H1 (cell line): ENCODE measurements at regions not wholly inside any gene's neighbourhood (a gene's known extent, or its start where the extent isn't known, plus 50 kb on each side); places are given as distances from the start of the nearest gene placed in this dataset.

ENCODE experiments used
- CTCF ChIA-PET: fragments of 300-600 bp; sonication (Branson Sonifier 250); formaldehyde crosslinking; loops from one replicate; lab custom pipeline; 2021; ENCODE audit not compliant: partially characterized antibody; lab: Charles Lee
- POLR2A ChIA-PET: fragments of 300-600 bp; sonication (Branson Sonifier 250); formaldehyde crosslinking; loops from one replicate; lab custom pipeline; 2021; ENCODE audit warnings: inconsistent platforms; ENCODE audit not compliant: partially characterized antibody; lab: Charles Lee
- DNase-seq, 2 experiments: peaks; one replicate each; pipeline versions ENCODE4 v3.0.0 to v3.0.0-alpha.2; 2010 to 2022; ENCODE audit warnings: low spot score in 2 of 2, low read depth in 1 of 2, mixed read lengths in 1 of 2
- FAIRE-seq: peaks from 2 replicates; lab custom pipeline; 2011; peaks lifted over from hg19 to GRCh38; lab: Jason Lieb, UNC
- H2AFZ ChIP-seq: 2 replicates; pipeline ENCODE4 v1.8.1; 2012; ENCODE audit warnings: low read length, inconsistent platforms
- H2AK5ac ChIP-seq: 2 replicates; pipeline ENCODE4 v1.6.1; 2013; ENCODE audit warnings: low read depth, low read length
- H2BK120ac ChIP-seq: replicated peaks from 2 replicates; pipeline ENCODE3; 2013; ENCODE audit warnings: low read depth, low read length, inconsistent platforms
- H2BK12ac ChIP-seq: 2 replicates; pipeline ENCODE4 v1.6.1; 2013; ENCODE audit warnings: low read depth, low read length
- H2BK15ac ChIP-seq: 2 replicates; pipeline ENCODE4 v1.6.1; 2013; ENCODE audit warnings: low read length
- H2BK20ac ChIP-seq: 2 replicates; pipeline ENCODE4 v1.6.1; 2013; ENCODE audit warnings: low read length
- H2BK5ac ChIP-seq: 2 replicates; pipeline ENCODE4 v1.6.1; 2013; ENCODE audit warnings: low read depth, low read length
- H3K14ac ChIP-seq: 2 replicates; pipeline ENCODE4 v1.6.1; 2013; ENCODE audit warnings: inconsistent platforms; ENCODE audit not compliant: insufficient read length
- H3K18ac ChIP-seq: 2 replicates; pipeline ENCODE4 v1.6.1; 2013; ENCODE audit warnings: low read length; ENCODE audit errors: extremely low read depth
- H3K23ac ChIP-seq: 2 replicates; pipeline ENCODE4 v1.6.1; 2013; ENCODE audit warnings: inconsistent platforms; ENCODE audit not compliant: insufficient read length
- H3K23me2 ChIP-seq: 2 replicates; pipeline ENCODE4 v1.6.1; 2013; ENCODE audit warnings: low read depth, low read length
- H3K27ac ChIP-seq: 2 replicates; pipeline ENCODE4 v1.6.1; 2011; ENCODE audit warnings: low read depth, low read length, inconsistent platforms
- H3K27me3 ChIP-seq, 4 experiments: replicated peaks in 1 of 4; 1 replicate in 1 of 4; 2 replicates in 3 of 4; pipeline versions ENCODE4 v1.6.1 to v1.8.1; 2011 to 2013; ENCODE audit warnings: low read length in 3 of 4, mild to moderate bottlenecking in 3 of 4, inconsistent platforms in 2 of 4, mixed read lengths in 2 of 4, moderate library complexity in 1 of 4; ENCODE audit not compliant: control insufficient read depth in 3 of 4, insufficient read depth in 3 of 4; ENCODE audit errors: extremely low read depth in 1 of 4
- H3K36me3 ChIP-seq, 4 experiments: 2 replicates each; pipeline versions ENCODE4 v1.6.1 to v1.8.1; 2011 to 2013; ENCODE audit warnings: mild to moderate bottlenecking in 4 of 4, low read length in 3 of 4, moderate library complexity in 2 of 4, control low read depth in 1 of 4, inconsistent platforms in 1 of 4; ENCODE audit not compliant: insufficient read depth in 4 of 4, control insufficient read depth in 2 of 4
- H3K4ac ChIP-seq: replicated peaks from 2 replicates; pipeline ENCODE3; 2013; ENCODE audit warnings: low read length, low read depth, mixed read lengths, inconsistent platforms; ENCODE audit not compliant: insufficient read length
- H3K4me1 ChIP-seq, 4 experiments: replicated peaks in 1 of 4; 1 replicate in 1 of 4; 2 replicates in 3 of 4; pipeline versions ENCODE4 v1.6.1 to v1.8.1; 2011 to 2013; ENCODE audit warnings: low read length in 3 of 4, inconsistent platforms in 2 of 4, mixed read lengths in 1 of 4; ENCODE audit not compliant: insufficient read depth in 4 of 4, control insufficient read depth in 3 of 4
- H3K4me2 ChIP-seq, 2 experiments: 2 replicates each; pipeline versions ENCODE4 v1.6.1 to v1.8.1; 2011 to 2013; ENCODE audit warnings: low read depth in 2 of 2, low read length in 2 of 2, control low read depth in 1 of 2, inconsistent platforms in 1 of 2, mild to moderate bottlenecking in 1 of 2; ENCODE audit not compliant: insufficient read depth in 1 of 2
- H3K4me3 ChIP-seq, 4 experiments: fragments of 200-600, 300-600 bp in 1 of 4; sonication (generic), shearing (Covaris generic), sonication (Bioruptor Twin) in 1 of 4; 2 replicates each; pipeline versions ENCODE4 v1.5.1 to v1.8.1; 2011 to 2016; ENCODE audit warnings: low read length in 4 of 4, low read depth in 3 of 4, control low read depth in 2 of 4, inconsistent platforms in 2 of 4, mild to moderate bottlenecking in 2 of 4, mixed read lengths in 1 of 4, moderate library complexity in 1 of 4; ENCODE audit not compliant: insufficient read depth in 2 of 4; ENCODE audit errors: extremely low read depth in 1 of 4
- H3K56ac ChIP-seq: replicated peaks from 2 replicates; pipeline ENCODE3; 2013; ENCODE audit warnings: low read depth, mild to moderate bottlenecking, mixed read lengths, low read length, inconsistent platforms; ENCODE audit not compliant: insufficient read length
- H3K79me1 ChIP-seq: 2 replicates; pipeline ENCODE4 v1.6.1; 2013; ENCODE audit warnings: low read depth, low read length, control low read depth
- H3K79me2 ChIP-seq, 2 experiments: 2 replicates each; pipeline versions ENCODE4 v1.6.1 to v1.8.1; 2012 to 2013; ENCODE audit warnings: low read length in 2 of 2, mild to moderate bottlenecking in 2 of 2, inconsistent platforms in 1 of 2; ENCODE audit not compliant: insufficient read depth in 2 of 2, control insufficient read depth in 1 of 2
- H3K9ac ChIP-seq, 4 experiments: replicated peaks in 1 of 4; 1 replicate in 1 of 4; 2 replicates in 3 of 4; pipeline versions ENCODE4 v1.6.1 to v1.8.1; 2011 to 2013; ENCODE audit warnings: low read depth in 3 of 4, low read length in 3 of 4, control low read depth in 2 of 4, mild to moderate bottlenecking in 2 of 4, moderate library complexity in 2 of 4, inconsistent platforms in 1 of 4; ENCODE audit errors: extremely low read depth in 1 of 4
- H3K9me3 ChIP-seq, 2 experiments: 2 replicates each; pipeline versions ENCODE4 v1.6.1 to v1.8.1; 2012 to 2013; ENCODE audit warnings: mild to moderate bottlenecking in 2 of 2, moderate library complexity in 2 of 2, control low read depth in 1 of 2, inconsistent platforms in 1 of 2, low read depth in 1 of 2, low read length in 1 of 2, mixed read lengths in 1 of 2; ENCODE audit not compliant: insufficient read depth in 2 of 2
- H4K20me1 ChIP-seq, 2 experiments: replicated peaks in 1 of 2; 2 replicates each; pipeline versions ENCODE3 to v1.8.1; 2011 to 2013; ENCODE audit warnings: inconsistent platforms in 2 of 2, low read length in 2 of 2, mild to moderate bottlenecking in 1 of 2; ENCODE audit not compliant: insufficient read depth in 2 of 2, control insufficient read depth in 1 of 2
- H4K5ac ChIP-seq: 2 replicates; pipeline ENCODE4 v1.6.1; 2013; ENCODE audit warnings: low read length, low read depth, mixed read lengths, inconsistent platforms; ENCODE audit not compliant: insufficient read length
- H4K8ac ChIP-seq: 2 replicates; pipeline ENCODE4 v1.8.0; 2013; ENCODE audit warnings: mild to moderate bottlenecking, moderate library complexity, low read length, inconsistent platforms; ENCODE audit not compliant: insufficient read depth; ENCODE audit errors: extremely low read depth
- H4K91ac ChIP-seq: replicated peaks from 2 replicates; pipeline ENCODE3; 2013; ENCODE audit warnings: low read length, mixed read lengths, inconsistent platforms; ENCODE audit not compliant: insufficient read length
- GABPA ChIP-seq: IDR thresholded peaks from 2 replicates; pipeline ENCODE4 v1.6.1; 2011; ENCODE audit warnings: mild to moderate bottlenecking, low read length, moderate library complexity, borderline replicate concordance; ENCODE audit not compliant: insufficient read depth
- GTF2F1 ChIP-seq: IDR thresholded peaks from 2 replicates; pipeline ENCODE4 v1.6.1; 2012; ENCODE audit warnings: low read depth, low read length, improper control_type of control experiment, borderline replicate concordance
- HDAC2 ChIP-seq, 2 experiments: fragments of 300-600 bp in 1 of 2; sonication (generic) in 1 of 2; IDR thresholded peaks; 2 replicates each; pipeline ENCODE4 v1.6.1; 2011 to 2012; ENCODE audit warnings: low read depth in 2 of 2, low read length in 2 of 2, mild to moderate bottlenecking in 2 of 2, moderate library complexity in 2 of 2, borderline replicate concordance in 1 of 2, inconsistent platforms in 1 of 2
- KDM1A ChIP-seq: fragments of 200-600, 300-600 bp; sonication (generic); IDR thresholded peaks from 2 replicates; pipeline ENCODE4 v1.7.1; 2016; ENCODE audit warnings: mild to moderate bottlenecking, low read length, borderline replicate concordance
- KDM4A ChIP-seq: IDR thresholded peaks from one replicate; pipeline ENCODE4 v1.7.1; 2012; ENCODE audit warnings: low read depth, mild to moderate bottlenecking, moderate library complexity, low read length, inconsistent platforms; ENCODE audit not compliant: severe bottlenecking
- KDM5A ChIP-seq: fragments of 200-600 bp; IDR thresholded peaks from 2 replicates; pipeline ENCODE4 v1.7.1; 2012; ENCODE audit warnings: mild to moderate bottlenecking, low read length, inconsistent platforms, mixed read lengths
- RBBP5 ChIP-seq: IDR thresholded peaks from 2 replicates; pipeline ENCODE4 v1.7.1; 2012; ENCODE audit warnings: low read depth, mild to moderate bottlenecking, inconsistent platforms, low read length, moderate library complexity, borderline replicate concordance
- RFX5 ChIP-seq: IDR thresholded peaks from 2 replicates; pipeline ENCODE4 v1.6.1; 2011; ENCODE audit warnings: low read depth, low read length, improper control_type of control experiment, borderline replicate concordance
- RNF2 ChIP-seq: fragments of 200-900, 300-1000 bp; sonication (generic); IDR thresholded peaks from 2 replicates; pipeline ENCODE4 v1.7.1; 2016; ENCODE audit warnings: borderline replicate concordance, low read depth, mild to moderate bottlenecking, antibody characterized with exemption, low read length; ENCODE audit not compliant: poor library complexity, severe bottlenecking; ENCODE audit errors: missing control alignments
- SIRT6 ChIP-seq: IDR thresholded peaks from one replicate; pipeline ENCODE4 v1.7.1; 2012; ENCODE audit warnings: low read length, inconsistent platforms
- SIX5 ChIP-seq: IDR thresholded peaks from 2 replicates; pipeline ENCODE4 v1.6.1; 2011; ENCODE audit warnings: mild to moderate bottlenecking, low read depth, low read length
- SUZ12 ChIP-seq: fragments of 200-600 bp; sonication (generic); IDR thresholded peaks from 2 replicates; pipeline ENCODE4 v1.6.1; 2012; ENCODE audit warnings: mild to moderate bottlenecking, inconsistent platforms, low read length, moderate library complexity, mixed read lengths
- TEAD4 ChIP-seq: IDR thresholded peaks from 2 replicates; pipeline ENCODE4 v1.6.1; 2012; ENCODE audit warnings: low read depth, low read length, inconsistent platforms, mixed read lengths
- WGBS, 2 experiments: shearing (Covaris generic) in 1 of 2; methylation state at CpG; one replicate each; pipeline versions ENCODE4 v1.1.6 to v1.1.7; 2013 to 2015; ENCODE audit warnings: low lambda C conversion rate in 2 of 2, mixed read lengths in 2 of 2, inconsistent platforms in 1 of 2, low coverage in 1 of 2, missing lambda C conversion rate in 1 of 2; ENCODE audit not compliant: insufficient replicate concordance in 2 of 2, insufficient coverage in 1 of 2, insufficient read length in 1 of 2; ENCODE audit errors: extremely low coverage in 1 of 2, missing lambda C conversion rate in 1 of 2; 5-methylcytosine and 5-hydroxymethylcytosine counted together
- TF ChIP-seq, protein P1 (sequence below): IDR thresholded peaks from 2 replicates; pipeline ENCODE4 v1.6.1; 2012; ENCODE audit warnings: inconsistent platforms

GRCh38 chr19:33921165-33921564, 124.5 kb downstream of the KCTD15 start:
- no peaks in the 10 kb centered on the region for H3K4me1 ChIP-seq
- H2BK20ac ChIP-seq: no peak overlapping the region
- H4K20me1 ChIP-seq: no peaks in the 10 kb centered on the region
- ChIA-PET CTCF (interaction anchor here (1.2 kb wide), 1 partner anchor 24 kb away, joined by 4 read pairs; no protein-coding TSS in a partner anchor), POLR2A (no interaction called here)
- no peak overlapping the region for H2BK12ac ChIP-seq
- no peak overlapping the region for H2AK5ac ChIP-seq
- DNase-seq: no peak
- H2BK5ac ChIP-seq: no peak overlapping the region
- no peaks in the 10 kb centered on the region for H3K36me3 ChIP-seq
- H2AFZ ChIP-seq: no peak overlapping the region
- H2BK120ac ChIP-seq: no peak overlapping the region
- no peak for FAIRE-seq
- H3K14ac ChIP-seq: no peak overlapping the region
- H4K5ac ChIP-seq: no peak overlapping the region
- no peak overlapping the region for H3K4ac ChIP-seq
- H3K79me1 ChIP-seq: no peaks in the 10 kb centered on the region
- H4K8ac ChIP-seq: no peak overlapping the region
- H3K27me3 ChIP-seq: no peaks in the 10 kb centered on the region
- no peaks in the 10 kb centered on the region for H3K23me2 ChIP-seq
- H3K9me3 ChIP-seq: no peaks in the 10 kb centered on the region
- no peak overlapping the region for H3K23ac ChIP-seq
- H3K27ac ChIP-seq: no peak overlapping the region
- no peak overlapping the region for H3K4me3 ChIP-seq
- H4K91ac ChIP-seq: no peak overlapping the region
- H3K4me2 ChIP-seq: no peak overlapping the region
- H3K56ac ChIP-seq: no peak overlapping the region
- no peak overlapping the region for H2BK15ac ChIP-seq
- WGBS, 2 experiments: 84% methylated on average over 3 of the region's 3 CpGs; no CpG with 5 or more reads in 1 of the 2 experiments
- H3K79me2 ChIP-seq: no peaks in the 10 kb centered on the region
- H3K9ac ChIP-seq: no peak overlapping the region
- no peak overlapping the region for H3K18ac ChIP-seq
- TF ChIP-seq RBBP5 (no peak), KDM1A (no peak), KDM5A (no peak), GABPA (no peak), HDAC2 (IDR thresholded peaks at IDR 0.05; ENCODE audit: borderline replicate concordance in 1 of 2, low read depth in 2 of 2, low read length in 2 of 2) (no peak), RFX5 (no peak), SIRT6 (no peak), RNF2 (no peak), SUZ12 (no peak), SIX5 (no peak), KDM4A (no peak), TEAD4 (no peak), GTF2F1 (no peak)
- TF ChIP-seq, protein P1, sequence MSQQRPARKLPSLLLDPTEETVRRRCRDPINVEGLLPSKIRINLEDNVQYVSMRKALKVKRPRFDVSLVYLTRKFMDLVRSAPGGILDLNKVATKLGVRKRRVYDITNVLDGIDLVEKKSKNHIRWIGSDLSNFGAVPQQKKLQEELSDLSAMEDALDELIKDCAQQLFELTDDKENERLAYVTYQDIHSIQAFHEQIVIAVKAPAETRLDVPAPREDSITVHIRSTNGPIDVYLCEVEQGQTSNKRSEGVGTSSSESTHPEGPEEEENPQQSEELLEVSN: no peak
